ENCODE measurements at regions not wholly inside any gene's neighbourhood (a gene's known extent, or its start where the extent isn't known, plus 50 kb on each side); places are given as distances from the start of the nearest gene placed in this dataset.
A peak's percentile ranks its signal among the peaks of the same experiment; 100 is the strongest.

DNA sequence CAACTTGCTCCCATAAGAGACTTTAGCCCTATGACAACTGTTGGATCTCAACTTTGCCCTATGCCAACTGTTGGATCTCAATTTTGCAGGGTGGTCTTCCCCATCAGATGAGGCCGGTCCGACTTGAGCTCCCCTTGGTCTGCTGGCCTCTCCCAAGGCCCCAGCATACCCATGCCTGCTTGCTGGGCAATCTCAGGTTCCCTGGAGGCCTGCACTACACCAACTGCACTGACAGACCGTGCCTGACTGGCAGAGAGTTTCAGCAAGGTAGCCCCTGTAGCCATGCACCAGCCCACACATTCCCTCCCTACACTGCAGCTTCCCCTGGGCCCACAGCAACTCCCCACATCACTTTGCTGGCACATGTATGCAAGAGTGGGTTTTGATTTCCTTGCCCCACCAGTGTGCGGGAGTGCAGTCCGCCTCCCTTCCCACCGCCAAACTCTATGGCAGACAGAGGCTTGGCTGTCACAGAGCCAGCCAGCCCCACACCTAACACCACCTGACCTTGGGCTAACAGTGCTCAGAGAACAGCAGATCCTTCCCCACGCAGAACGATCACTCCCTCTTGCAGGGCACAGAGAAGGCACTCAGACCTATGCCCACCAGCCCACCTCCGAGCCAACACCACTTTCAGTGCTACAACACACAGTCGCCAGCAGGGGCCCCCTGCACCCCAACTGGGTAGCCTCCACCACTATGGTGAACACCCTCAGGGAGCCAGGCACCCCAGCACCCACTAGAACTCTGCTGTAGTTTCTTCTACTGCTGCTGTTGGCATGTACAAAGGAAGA, 279.9 kb upstream of the COX7C start:
- DNase-seq (ENCODE audit: low spot score) = no peak
- peak; percentile 18 for TF ChIP-seq CTCF (IDR thresholded peaks at IDR 0.05; ENCODE audit: extremely low read depth, insufficient read depth, missing control alignments)
- in situ Hi-C loops (cut with MboI; ENCODE audit: low pct_unique_long_range_greater_than_20kb, low sequenced_read_pairs, unreplicated experiment) = no loop called here

DNA sequence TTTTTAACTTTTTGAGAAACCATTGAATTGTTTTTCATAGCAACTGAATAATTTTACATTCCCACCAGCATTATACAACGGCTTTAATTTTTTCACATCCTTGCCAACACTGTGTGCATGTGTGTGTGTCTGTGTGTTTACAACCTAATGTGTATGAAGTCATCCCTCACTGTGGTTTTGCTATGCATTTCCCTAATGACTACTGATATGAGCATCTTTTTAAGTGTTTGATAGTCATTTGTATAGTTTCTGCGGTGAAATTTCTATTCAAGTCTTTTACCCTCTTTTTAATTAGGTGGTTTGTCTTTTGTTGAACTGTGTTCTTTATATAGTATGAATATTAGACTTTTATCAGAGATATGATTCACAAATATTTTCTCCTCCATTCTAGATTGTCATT, 263.1 kb upstream of the COX7C start:
- in situ Hi-C loops (cut with MboI; ENCODE audit: low pct_unique_long_range_greater_than_20kb, low sequenced_read_pairs, unreplicated experiment) = no loop called here
- no peak for TF ChIP-seq CTCF (IDR thresholded peaks at IDR 0.05; ENCODE audit: extremely low read depth, insufficient read depth, missing control alignments)
- DNase-seq (ENCODE audit: low spot score) = no peak

DNA sequence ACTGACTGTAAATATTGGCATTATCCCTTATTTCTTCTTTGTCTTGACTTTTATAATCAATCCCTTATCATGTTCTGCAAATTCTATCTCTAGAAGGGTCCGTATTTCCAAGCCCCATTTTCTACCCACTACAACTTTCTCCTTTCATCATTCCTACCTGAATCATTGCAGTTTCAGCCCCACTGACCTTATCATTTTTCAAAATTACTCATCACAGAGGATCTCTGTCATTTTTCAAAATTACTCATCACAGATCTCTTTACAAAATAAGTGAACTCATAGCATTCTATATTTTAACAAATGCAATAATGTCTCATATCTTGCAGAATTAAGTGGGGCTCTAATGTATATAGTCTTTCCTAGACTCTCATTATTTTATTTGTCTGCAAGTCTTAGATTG, 256.9 kb upstream of the COX7C start:
- TF ChIP-seq CTCF (IDR thresholded peaks at IDR 0.05; ENCODE audit: extremely low read depth, insufficient read depth, missing control alignments) = no peak
- in situ Hi-C loops (cut with MboI; ENCODE audit: low pct_unique_long_range_greater_than_20kb, low sequenced_read_pairs, unreplicated experiment) = no loop called here
- DNase-seq (ENCODE audit: low spot score) = no peak

GRCh38 chr5:86371061-86371460, 246.7 kb upstream of the COX7C start:
- no peak for DNase-seq (ENCODE audit: low spot score)
- in situ Hi-C loops (cut with MboI; ENCODE audit: low pct_unique_long_range_greater_than_20kb, low sequenced_read_pairs, unreplicated experiment) = no loop called here
- no peak for TF ChIP-seq CTCF (IDR thresholded peaks at IDR 0.05; ENCODE audit: extremely low read depth, insufficient read depth, missing control alignments)

DNA sequence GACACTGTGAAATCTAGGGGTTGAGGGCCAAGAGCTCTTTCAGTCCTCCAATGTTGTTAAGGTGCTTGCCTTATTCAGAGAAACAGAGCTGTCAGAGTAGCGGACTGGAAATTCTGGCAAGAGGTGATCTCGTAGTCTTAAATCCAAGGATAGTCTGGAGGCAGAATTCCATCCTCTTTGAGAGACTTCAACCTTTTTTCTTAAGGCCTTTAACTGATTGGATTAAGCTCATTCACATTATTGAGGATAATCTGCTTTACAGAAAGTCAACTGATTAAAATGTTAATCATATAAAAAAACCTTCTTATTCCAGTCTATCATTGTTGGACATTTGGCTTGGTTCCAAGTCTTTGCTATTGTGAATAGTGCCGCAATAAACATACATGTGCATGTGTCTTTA, 243.1 kb upstream of the COX7C start:
- no peak for DNase-seq (ENCODE audit: low spot score)
- TF ChIP-seq CTCF (IDR thresholded peaks at IDR 0.05; ENCODE audit: extremely low read depth, insufficient read depth, missing control alignments) = no peak
- in situ Hi-C loops (cut with MboI; ENCODE audit: low pct_unique_long_range_greater_than_20kb, low sequenced_read_pairs, unreplicated experiment) = no loop called here

GRCh38 chr5:86376214-86376613, 241.5 kb upstream of the COX7C start:
- in situ Hi-C loops (cut with MboI; ENCODE audit: low pct_unique_long_range_greater_than_20kb, low sequenced_read_pairs, unreplicated experiment) = no loop called here
- DNase-seq (ENCODE audit: low spot score) = no peak
- no peak for TF ChIP-seq CTCF (IDR thresholded peaks at IDR 0.05; ENCODE audit: extremely low read depth, insufficient read depth, missing control alignments)
